Tibial nerve (tissue), 3 donors: ENCODE measurements at regions not wholly inside any gene's neighbourhood (a gene's known extent, or its start where the extent isn't known, plus 50 kb on each side); places are given as distances from the start of the nearest gene placed in this dataset.

Experiments
- POLR2A ChIP-seq, 2 donors: fragments of 450-650 bp; IDR thresholded peaks; one replicate each; pipeline ENCODE4 v1.6.1; 2017; ENCODE audit warnings: antibody characterized with exemption in 2 of 2, mild to moderate bottlenecking in 2 of 2, moderate library complexity in 2 of 2
- TF ChIP-seq, protein P1 (sequence below), 5 experiments: fragments of 200-600 bp in 3 of 5; fragments of 450-650 bp in 2 of 5; sonication (generic) in 3 of 5; IDR thresholded peaks; one replicate each; pipeline ENCODE4 v1.5.1; 2016 to 2019; ENCODE audit warnings: antibody characterized with exemption in 5 of 5, mild to moderate bottlenecking in 3 of 5, moderate library complexity in 2 of 5

DNA sequence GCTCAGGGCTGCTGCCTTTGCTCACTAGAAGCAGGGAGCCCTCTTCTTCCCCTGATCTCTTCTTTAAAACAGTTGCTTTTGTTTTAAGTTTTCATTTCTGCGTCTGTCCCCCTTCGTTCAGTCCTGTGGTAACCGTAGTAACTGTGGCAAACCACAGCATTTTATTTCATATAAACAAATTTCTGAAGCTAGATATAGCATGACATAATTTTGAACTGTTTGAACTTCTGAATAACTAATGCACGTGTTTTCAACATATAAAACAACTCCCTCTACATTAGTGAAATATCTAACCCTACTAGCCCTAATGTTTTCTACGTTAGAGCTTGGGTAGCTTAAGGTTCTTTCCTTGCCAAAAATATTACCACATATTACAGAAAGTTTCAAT is 104.6 kb downstream of the DISP1 start:
- TF ChIP-seq, protein P1, sequence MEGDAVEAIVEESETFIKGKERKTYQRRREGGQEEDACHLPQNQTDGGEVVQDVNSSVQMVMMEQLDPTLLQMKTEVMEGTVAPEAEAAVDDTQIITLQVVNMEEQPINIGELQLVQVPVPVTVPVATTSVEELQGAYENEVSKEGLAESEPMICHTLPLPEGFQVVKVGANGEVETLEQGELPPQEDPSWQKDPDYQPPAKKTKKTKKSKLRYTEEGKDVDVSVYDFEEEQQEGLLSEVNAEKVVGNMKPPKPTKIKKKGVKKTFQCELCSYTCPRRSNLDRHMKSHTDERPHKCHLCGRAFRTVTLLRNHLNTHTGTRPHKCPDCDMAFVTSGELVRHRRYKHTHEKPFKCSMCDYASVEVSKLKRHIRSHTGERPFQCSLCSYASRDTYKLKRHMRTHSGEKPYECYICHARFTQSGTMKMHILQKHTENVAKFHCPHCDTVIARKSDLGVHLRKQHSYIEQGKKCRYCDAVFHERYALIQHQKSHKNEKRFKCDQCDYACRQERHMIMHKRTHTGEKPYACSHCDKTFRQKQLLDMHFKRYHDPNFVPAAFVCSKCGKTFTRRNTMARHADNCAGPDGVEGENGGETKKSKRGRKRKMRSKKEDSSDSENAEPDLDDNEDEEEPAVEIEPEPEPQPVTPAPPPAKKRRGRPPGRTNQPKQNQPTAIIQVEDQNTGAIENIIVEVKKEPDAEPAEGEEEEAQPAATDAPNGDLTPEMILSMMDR (IDR thresholded peaks at IDR 0.05) = no peak
- no peak for TF ChIP-seq POLR2A (IDR thresholded peaks at IDR 0.05)
